GOT3 (cell line): ENCODE measurements at regions not wholly inside any gene's neighbourhood (a gene's known extent, or its start where the extent isn't known, plus 50 kb on each side); places are given as distances from the start of the nearest gene placed in this dataset.

ENCODE experiments used
- DNase-seq: peaks from one replicate; lab custom pipeline; 2025; ENCODE audit warnings: mixed read lengths; lab: John Stamatoyannopoulos, UW

GRCh38 chr3:23051240-23052140, 151.6 kb upstream of the UBE2E2 start:
- DNase-seq: no peak

- DNase-seq: no peak
These were observed 150.9 kb upstream of the UBE2E2 start for GRCh38 chr3:23052208-23052607.

- no peak for DNase-seq
These were observed 150.5 kb upstream of the UBE2E2 start for GRCh38 chr3:23052620-23053019.

DNA sequence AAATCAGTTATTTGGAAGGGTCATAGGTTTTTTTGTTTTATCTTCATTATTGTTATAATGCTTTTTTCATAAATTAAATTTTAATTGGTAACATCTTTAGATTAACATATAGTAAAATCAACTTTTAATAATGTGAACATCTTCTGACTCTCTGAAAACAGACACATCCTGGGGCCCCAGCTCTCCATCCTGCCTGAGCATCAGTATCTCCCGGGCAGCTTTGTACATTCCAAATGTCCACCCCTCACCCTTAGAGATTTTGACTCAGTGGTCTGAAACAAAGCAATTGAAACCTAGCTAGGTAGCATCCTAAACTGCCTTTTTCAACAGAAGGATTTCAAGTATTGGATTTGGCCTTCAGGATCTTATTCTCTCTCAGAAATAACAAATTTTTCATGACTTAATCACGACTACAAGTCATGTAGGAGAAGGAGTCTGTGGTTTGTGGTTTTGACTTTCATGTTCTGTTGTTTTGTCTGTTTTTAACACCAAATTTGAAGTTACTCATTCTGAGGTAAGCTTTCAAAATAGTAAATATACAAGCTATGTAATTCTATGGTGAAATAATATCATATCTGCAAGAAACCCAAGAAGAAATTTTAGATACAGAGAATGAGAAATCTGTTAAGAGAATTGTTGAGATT, 147.3 kb upstream of the UBE2E2 start:
- no peak for DNase-seq

- DNase-seq: no peak
These were observed 140.5 kb upstream of the UBE2E2 start for GRCh38 chr3:23062582-23062981.

DNA sequence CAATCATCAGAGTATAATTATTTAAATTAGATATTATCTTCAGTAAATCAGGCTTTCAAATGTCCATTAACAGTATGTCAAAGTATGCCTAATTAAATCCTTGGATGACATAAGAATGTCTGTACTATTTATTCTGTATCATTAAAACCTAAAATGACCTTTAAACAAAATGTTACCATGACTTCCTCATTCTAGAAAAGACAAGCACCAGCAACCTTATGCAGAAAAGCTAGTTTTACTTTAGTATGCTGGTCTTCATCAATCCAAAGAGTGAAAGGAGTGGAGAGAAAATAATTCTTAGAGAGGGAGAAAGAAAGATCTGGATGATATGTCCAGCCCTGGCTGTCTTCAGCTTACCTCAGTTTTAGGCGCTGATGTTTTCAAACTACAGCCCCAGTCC, 140.1 kb upstream of the UBE2E2 start:
- no peak for DNase-seq

DNA sequence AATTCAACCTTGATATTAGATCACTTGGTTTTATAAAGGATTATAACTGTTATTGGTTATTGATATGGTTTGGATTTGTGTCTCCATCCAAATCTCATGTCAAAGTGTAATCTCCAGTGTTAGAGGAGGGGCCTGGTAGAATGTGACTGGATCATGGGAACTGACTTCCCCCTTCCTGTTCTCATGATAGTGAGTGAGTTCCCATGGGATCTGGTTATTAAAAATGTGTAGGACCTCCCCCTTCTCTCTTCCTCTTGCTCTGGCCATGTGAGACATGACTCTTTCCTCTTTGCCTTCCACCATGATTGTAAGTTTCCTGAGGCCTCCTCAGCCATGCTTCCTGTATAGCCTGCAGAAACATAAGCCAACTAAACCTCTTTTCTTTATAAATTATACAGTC, 136.0 kb upstream of the UBE2E2 start:
- no peak for DNase-seq

- DNase-seq: no peak
These were observed 135.0 kb upstream of the UBE2E2 start for GRCh38 chr3:23068016-23068728.

DNA sequence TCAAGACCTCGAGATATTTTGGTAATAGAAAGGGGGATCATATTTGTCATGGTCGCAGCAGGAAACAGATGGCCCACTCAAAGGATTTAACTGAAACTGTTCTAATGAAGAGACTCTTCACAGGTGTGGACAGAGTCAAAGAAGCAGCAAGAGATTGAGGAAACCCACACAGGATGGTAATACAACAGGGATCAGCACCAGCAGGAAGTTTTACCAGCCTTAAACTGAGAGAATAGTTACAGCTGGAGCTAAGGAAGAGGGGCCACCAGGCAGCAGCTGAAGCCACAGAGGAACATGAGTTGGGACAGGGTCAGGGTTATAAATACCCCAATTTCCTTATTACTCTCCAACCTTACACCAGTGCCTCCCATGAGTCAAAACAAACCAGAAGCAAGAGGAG, 131.8 kb upstream of the UBE2E2 start:
- DNase-seq: no peak

GRCh38 chr3:23071758-23072157, 131.4 kb upstream of the UBE2E2 start:
- DNase-seq: no peak

DNA sequence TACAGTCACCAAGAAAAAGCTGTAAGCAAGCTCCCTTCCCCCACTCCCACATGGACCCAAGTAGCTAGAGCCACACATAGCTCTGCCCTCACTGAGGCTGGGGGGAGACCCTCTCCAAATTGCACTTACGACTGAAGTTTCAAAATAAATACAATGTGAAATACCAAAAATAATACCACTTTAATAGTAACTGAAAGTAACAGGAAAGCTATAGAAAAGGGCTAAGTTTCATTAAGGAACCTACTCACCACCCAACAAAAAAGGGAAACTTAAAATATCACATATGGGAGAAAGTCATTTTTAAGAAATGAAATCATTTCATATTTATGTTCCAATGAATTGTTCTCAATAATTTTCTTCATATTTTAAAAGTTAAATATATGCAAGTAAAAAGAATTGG, 130.4 kb upstream of the UBE2E2 start:
- DNase-seq: no peak

DNA sequence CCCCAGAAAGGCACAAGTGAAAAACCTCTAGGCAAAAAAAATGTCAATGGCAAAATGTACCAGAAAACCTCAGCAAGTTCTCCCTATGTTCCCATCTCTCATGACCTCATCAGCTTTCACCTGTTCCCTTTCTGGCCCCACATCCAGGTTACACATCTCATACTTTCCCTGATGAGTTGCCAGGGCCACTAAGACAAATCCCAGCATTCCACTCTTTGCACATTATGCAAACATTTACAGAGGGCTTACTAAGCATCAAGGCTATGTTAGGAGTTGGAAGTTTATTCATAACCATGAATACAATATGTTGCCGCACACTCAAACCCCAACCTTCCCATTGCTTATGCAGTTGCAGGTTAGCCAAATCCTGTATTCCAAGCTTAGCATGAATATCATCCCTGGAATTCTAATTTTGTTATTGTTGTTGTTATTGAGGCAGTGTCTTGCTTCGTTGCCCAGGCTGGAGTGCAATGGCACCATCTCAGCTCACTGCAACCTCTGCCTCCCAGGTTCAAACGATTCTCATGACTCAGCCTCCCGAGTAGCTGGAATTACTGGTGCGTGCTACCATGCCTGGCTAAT, 129.3 kb upstream of the UBE2E2 start:
- DNase-seq: no peak

DNA sequence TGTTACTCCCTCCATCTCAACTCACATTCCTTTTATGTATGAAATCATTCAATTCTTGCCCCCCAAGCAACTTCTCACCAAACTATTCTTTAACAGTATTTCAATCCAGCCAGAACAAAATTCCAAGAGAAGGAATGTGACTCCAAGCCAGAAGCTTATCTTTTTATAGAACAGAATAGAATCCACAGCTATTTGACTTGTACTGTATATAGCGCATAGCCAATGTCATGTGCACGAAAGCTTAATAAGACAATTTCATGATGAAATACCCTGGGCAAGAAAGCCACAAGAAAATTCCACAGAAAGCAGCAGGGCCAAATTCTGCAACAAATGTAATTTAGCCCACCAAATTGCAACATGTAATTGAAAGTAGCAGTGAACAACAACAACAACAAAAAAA, 127.6 kb upstream of the UBE2E2 start:
- no peak for DNase-seq

GRCh38 chr3:23076437-23076836, 126.7 kb upstream of the UBE2E2 start:
- DNase-seq: no peak

DNA sequence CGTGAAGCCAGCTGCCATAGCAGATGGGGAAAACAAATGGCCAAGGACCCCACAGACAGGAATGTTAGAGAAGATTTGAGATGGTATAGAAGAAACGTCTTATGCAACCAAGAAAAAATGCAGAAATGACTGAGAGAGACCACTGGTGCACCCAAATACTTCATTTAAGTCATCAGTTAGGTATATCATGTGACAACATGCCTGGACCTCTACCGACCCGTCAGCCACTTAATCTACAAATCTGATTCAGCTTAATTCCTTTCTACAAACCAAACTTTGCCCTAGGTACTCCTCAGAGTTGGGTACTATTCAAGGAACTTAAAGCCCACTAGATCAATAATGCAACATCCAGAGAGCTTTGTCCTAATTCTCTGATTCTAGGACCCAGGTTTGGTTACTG, 126.0 kb upstream of the UBE2E2 start:
- DNase-seq: no peak

DNA sequence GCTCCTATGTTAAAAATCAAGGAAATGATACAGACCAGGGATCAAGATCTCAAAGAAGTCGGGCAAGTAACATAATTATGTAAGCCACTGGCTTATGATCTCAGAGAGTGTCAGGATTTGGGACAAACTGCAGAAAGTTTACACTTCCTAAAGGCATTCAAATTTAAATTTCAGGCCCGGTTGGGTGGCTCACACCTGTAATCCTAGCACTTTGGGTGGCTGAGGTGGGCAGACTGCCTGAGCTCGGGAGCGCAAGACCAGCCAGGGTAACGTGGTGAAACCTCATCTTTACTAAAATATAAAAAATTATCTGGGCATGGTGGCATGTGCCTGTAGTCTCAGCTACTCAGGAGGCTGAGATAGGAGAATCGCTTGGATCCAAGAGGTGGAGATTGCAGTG, 124.4 kb upstream of the UBE2E2 start:
- DNase-seq: no peak

- no peak for DNase-seq
These were observed 123.2 kb upstream of the UBE2E2 start for GRCh38 chr3:23079976-23080375.

DNA sequence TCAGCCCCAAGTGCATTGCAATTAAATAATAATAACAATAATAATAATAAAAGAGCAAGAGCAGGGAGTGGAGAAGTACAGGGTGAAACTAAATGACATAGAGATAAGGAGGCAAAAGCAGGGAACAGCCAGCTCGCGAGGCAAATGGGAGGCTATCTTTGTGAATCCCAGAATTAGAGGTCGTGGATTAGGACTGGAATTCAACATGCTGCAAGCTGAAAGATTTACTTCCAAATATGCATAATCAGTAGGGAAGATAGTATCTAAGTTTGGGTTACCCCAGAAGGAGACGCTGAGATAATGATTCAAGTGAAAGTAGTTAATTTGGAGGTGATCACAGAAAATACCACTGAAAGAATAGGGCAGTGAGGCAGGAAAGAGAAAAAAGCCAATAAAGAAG, 119.4 kb upstream of the UBE2E2 start:
- no peak for DNase-seq

DNA sequence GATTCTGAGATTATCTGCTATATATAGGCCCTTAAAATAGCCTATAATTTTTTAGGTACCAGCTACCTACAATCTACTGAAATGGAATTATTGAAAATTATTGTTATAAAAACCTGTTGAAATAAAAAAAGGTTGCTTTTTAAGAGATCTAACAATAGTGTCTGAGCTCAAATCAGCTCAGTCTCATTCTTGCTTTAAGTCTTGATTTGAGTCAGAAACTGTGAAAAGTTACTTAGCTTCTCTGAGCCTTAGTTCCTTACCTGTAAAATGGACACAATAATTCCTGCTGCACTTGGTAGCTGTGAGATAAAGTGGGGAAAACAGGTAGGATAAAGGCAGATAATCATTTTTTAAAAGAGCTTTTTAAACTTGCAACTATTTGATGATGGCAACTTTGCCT, 118.8 kb upstream of the UBE2E2 start:
- DNase-seq: no peak

DNA sequence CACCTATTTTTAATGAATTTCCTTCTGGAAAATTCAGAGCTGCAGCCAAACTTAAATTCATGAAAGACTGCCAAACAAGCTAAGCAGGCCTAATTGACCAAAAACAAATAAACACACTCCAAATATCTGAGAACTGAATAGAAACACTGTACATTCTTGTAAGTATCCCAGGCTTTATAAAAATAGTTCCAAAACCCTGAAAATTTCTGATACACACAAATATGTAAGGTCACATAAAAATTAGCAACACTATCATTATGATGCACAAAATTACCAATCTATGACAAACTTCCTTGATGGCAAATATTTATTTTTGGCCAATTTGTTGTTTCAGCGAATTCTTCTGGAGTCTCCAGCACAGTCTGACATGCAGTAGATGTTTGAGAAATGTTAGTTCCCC, 117.9 kb upstream of the UBE2E2 start:
- no peak for DNase-seq

GRCh38 chr3:23086331-23086730, 116.8 kb upstream of the UBE2E2 start:
- no peak for DNase-seq

DNA sequence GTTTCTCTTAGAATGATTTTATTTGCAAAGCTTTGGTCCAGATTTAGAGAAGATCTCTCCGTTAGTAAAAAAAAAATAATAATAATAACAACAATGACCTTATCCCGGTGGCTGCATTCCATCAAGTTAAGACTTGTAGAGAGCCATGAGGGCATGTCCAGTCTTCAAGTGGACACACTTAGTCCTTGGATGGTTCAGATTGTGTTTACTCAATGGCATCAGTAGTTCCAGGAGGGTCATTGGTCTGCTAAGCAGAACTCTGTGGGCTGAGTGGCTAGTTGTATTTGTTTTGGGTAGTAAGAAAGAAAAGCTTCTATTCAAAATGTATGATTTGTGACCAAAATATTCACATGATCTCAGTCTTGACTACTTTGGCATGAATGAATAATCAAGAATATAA, 116.3 kb upstream of the UBE2E2 start:
- no peak for DNase-seq

GRCh38 chr3:23094412-23094811, 108.7 kb upstream of the UBE2E2 start:
- no peak for DNase-seq
